Globus pallidus (tissue), 1 donor: ENCODE measurements at regions not wholly inside any gene's neighbourhood (a gene's known extent, or its start where the extent isn't known, plus 50 kb on each side); places are given as distances from the start of the nearest gene placed in this dataset.
"Not testable (repeated sequence)": the region's sequence is repeated elsewhere in the genome, so short reads cannot be mapped to it uniquely, and the experiment has no call there.

Experiments
- DNase-seq: peaks from one replicate; pipeline ENCODE4 v3.0.0-alpha.2; 2015; ENCODE audit warnings: low spot score

DNA sequence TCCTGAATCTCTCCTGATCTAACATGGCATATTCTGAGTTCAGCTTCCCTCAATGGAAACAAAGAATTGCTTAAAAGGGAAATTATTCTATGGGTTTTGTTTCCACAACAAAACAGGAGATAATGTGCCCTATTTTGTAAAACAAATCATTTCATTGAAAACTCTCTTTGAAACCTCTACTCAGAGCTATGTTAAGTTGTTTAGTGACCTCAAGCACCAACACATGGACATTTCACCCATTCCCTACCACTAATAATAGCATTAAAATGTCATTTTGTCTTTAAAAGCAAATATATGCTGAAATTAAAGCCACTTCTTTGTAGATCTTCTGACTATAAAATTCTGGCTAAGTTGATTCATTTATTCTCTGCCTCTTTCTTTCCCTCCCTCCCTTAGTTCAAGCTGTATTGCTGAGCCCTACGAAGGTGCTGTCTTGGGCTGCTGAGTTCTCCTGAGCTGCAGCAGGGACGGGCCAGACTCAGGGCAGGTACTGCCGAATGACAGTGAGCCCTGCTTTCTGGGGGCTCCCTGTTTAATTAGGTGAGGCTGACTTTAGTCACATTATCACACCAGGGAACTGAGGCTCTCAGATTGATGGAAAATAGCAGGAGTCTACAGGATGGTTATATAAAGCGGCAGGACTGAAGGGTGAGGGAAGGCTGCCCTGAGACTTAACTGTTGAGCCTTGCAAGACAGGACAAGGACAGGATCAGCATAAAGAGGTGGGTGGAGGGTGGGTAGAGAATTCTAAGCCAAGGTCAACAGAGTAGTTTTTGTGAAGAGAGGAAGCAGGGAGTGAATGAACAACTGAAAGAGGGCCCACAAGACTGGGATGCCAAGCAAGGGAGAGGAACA lies 1685.1 kb downstream of the SPATA31A7 start:
- DNase-seq = not testable (repeated sequence)

- not testable (repeated sequence) for DNase-seq
Measured at GRCh38 chr9:62877552-62877951, 1687.7 kb downstream of the SPATA31A7 start.

GRCh38 chr9:62877987-62878386 lies 1688.2 kb downstream of the SPATA31A7 start:
- DNase-seq = not testable (repeated sequence)

DNA sequence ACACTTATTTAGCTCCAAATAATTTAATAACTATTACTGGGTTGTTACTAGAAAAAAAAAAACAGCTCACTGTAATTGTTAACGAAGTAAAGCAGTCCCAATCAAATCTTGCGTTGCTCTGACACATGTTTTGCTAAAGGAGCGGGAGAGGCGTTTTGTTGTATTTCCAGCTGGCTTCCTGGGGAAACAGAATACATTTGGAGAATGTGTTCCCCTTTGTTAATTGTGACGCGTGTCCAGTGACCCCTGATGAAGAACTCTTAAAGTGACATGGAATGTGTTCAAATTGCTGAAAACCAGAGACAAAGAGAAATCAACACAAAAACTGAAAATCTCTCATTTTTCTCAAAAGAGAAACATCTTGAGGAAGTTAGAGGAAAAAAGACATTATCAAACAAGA lies 1690.6 kb downstream of the SPATA31A7 start:
- DNase-seq = not testable (repeated sequence)

GRCh38 chr9:62880971-62881370 lies 1691.1 kb downstream of the SPATA31A7 start:
- not testable (repeated sequence) for DNase-seq

DNA sequence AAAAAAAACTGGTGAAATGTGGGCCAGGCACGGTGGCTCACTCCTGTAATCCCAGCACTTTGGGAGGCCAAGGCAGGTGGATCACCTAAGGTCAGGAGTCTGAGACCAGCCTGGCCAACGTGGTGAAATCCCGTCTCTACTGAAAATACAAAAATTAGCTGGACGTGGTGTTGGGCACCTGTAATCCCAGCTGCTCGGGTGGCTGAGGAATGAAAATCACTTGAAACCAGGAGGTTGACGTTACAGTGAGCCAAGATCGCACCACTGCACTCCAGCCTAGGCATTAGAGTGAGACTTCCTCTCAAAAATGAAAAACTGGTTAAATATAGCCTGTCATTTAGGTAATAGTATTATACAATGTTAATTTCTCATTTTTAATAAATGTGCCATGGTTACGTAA lies 1692.0 kb downstream of the SPATA31A7 start:
- DNase-seq = not testable (repeated sequence)

- not testable (repeated sequence) for DNase-seq
Measured at GRCh38 chr9:62882717-62883116, 1692.9 kb downstream of the SPATA31A7 start.

GRCh38 chr9:62896692-62897091 lies 1706.9 kb downstream of the SPATA31A7 start:
- not testable (repeated sequence) for DNase-seq

DNA sequence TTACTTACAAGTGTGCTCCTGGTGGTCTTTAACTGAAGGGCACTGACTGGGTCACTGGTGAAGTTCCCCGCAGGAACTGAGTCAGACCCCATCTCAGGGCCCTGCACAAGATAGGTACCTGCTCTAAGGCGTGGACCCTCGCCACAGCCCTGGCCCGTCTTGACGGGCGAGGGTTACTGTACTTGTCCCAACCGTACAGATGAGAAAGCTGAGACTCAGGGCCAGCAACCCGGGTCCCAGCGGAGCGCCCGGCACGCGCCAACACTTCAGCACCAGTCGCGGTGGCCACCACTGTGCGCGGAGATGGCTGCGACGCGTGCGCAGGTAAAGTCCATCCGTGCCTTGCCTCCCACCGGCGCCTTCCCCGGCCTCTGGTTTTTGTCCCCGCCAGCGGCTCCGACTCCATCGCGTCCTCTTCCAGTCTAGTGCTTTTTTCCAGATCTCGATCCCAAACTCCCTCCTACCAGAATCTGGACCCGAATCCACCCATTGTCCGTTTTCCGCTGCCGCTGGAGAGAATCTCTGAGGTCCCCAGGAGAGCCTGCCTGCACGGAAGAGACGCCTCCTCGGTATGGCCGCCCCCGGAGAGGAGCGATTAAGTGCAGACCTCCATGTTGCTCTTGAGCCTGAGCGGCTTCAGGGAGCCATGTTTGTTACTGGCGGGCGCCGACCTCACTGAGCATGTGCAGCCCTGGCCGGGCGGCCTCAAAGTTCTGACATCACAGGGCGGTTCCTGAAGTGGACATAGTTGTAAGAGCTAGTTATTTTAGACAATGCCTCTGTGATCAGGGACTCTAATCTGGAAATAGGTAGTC lies 1707.8 kb downstream of the SPATA31A7 start:
- DNase-seq = peak; percentile 62

- DNase-seq = not testable (repeated sequence)
Measured at GRCh38 chr9:62899666-62900065, 1709.8 kb downstream of the SPATA31A7 start.

GRCh38 chr9:62904061-62904460 lies 1714.2 kb downstream of the SPATA31A7 start:
- DNase-seq = not testable (repeated sequence)

- DNase-seq = not testable (repeated sequence)
Measured at GRCh38 chr9:62905722-62906121, 1715.9 kb downstream of the SPATA31A7 start.

DNA sequence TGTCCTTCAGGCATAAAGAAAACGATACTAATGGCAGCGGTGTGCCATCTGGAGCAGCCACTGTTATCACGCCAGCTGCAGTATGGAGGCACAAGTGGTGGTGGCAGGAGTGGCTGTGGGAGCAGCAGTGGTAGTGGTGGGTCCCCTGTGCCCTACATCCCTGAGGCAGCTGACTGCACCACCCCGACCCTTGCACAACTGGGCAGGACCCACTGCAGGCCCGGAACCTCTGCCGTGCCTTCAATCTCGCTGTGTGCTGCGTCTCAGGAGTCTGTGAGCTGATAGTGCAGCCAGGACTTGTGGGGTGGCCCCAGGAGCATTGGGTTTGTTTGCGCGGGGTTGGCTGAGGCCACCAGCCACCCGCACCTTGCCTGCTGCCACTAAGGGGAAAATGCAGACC lies 1718.0 kb downstream of the SPATA31A7 start:
- not testable (repeated sequence) for DNase-seq

- not testable (repeated sequence) for DNase-seq
Measured at GRCh38 chr9:62908271-62908670, 1718.4 kb downstream of the SPATA31A7 start.

- not testable (repeated sequence) for DNase-seq
Measured at GRCh38 chr9:62909447-62909846, 1719.6 kb downstream of the SPATA31A7 start.

GRCh38 chr9:62912278-62912677 lies 1722.4 kb downstream of the SPATA31A7 start:
- not testable (repeated sequence) for DNase-seq

- DNase-seq = not testable (repeated sequence)
Measured at GRCh38 chr9:62915168-62915567, 1725.3 kb downstream of the SPATA31A7 start.

DNA sequence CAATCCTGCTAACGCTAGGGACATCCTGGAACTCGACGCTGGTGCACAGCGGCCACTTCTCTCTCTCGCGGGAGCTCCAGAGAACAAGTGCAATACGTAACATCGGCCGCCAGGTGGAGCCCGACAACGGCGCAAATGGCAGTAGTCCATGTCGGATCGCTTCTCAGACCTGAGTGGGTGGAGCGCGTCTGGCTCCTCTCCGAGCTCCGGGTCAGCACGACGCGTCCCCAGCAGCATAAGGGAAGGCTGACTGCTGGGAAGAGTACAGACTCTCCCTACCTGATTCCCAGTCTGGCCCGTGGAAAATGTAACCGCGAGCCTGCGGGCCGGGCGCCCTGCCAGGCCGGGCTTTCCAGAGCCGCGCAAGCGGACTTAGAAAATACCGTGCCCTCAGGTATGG lies 1725.8 kb downstream of the SPATA31A7 start:
- not testable (repeated sequence) for DNase-seq

GRCh38 chr9:62918648-62919385 lies 1729.0 kb downstream of the SPATA31A7 start:
- not testable (repeated sequence) for DNase-seq

GRCh38 chr9:62931484-62931883 lies 1741.6 kb downstream of the SPATA31A7 start:
- not testable (repeated sequence) for DNase-seq

DNA sequence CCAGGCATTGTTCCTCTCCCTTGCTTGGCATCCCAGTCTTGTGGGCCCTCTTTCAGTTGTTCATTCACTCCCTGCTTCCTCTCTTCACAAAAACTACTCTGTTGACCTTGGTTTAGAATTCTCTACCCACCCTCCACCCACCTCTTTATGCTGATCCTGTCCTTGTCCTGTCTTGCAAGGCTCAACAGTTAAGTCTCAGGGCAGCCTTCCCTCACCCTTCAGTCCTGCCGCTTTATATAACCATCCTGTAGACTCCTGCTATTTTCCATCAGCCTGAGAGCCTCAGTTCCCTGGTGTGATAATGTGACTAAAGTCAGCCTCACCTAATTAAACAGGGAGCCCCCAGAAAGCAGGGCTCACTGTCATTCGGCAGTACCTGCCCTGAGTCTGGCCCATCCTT lies 1763.0 kb downstream of the SPATA31A7 start:
- DNase-seq = not testable (repeated sequence)
